ENCODE measurements at regions not wholly inside any gene's neighbourhood (a gene's known extent, or its start where the extent isn't known, plus 50 kb on each side); places are given as distances from the start of the nearest gene placed in this dataset.

- TF ChIP-seq POLR2AphosphoS5 (IDR thresholded peaks at IDR 0.05; ENCODE audit: low read depth, low read length) (no peak), TAF1 (IDR thresholded peaks at IDR 0.05; ENCODE audit: borderline replicate concordance, insufficient read depth, low read length) (no peak)
- TF ChIP-seq, protein P1, sequence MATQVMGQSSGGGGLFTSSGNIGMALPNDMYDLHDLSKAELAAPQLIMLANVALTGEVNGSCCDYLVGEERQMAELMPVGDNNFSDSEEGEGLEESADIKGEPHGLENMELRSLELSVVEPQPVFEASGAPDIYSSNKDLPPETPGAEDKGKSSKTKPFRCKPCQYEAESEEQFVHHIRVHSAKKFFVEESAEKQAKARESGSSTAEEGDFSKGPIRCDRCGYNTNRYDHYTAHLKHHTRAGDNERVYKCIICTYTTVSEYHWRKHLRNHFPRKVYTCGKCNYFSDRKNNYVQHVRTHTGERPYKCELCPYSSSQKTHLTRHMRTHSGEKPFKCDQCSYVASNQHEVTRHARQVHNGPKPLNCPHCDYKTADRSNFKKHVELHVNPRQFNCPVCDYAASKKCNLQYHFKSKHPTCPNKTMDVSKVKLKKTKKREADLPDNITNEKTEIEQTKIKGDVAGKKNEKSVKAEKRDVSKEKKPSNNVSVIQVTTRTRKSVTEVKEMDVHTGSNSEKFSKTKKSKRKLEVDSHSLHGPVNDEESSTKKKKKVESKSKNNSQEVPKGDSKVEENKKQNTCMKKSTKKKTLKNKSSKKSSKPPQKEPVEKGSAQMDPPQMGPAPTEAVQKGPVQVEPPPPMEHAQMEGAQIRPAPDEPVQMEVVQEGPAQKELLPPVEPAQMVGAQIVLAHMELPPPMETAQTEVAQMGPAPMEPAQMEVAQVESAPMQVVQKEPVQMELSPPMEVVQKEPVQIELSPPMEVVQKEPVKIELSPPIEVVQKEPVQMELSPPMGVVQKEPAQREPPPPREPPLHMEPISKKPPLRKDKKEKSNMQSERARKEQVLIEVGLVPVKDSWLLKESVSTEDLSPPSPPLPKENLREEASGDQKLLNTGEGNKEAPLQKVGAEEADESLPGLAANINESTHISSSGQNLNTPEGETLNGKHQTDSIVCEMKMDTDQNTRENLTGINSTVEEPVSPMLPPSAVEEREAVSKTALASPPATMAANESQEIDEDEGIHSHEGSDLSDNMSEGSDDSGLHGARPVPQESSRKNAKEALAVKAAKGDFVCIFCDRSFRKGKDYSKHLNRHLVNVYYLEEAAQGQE (IDR thresholded peaks at IDR 0.05; ENCODE audit: insufficient read depth in 1 of 2, low read depth in 2 of 2, low read length in 2 of 2): no peak
Measured at GRCh38 chr21:14771593-14771992, 225.5 kb upstream of the SAMSN1 start.

Measured in PFSK-1 (cell line).